Keratinocyte (primary cell): ENCODE measurements at regions not wholly inside any gene's neighbourhood (a gene's known extent, or its start where the extent isn't known, plus 50 kb on each side); places are given as distances from the start of the nearest gene placed in this dataset.

Experiments used
- DNase-seq: peaks from one replicate; pipeline ENCODE4 v3.0.0-alpha.2; 2011; ENCODE audit warnings: low read depth, missing footprints, low spot score
- FAIRE-seq: peaks from 2 replicates; lab custom pipeline; 2011; peaks lifted over from hg19 to GRCh38; lab: Jason Lieb, UNC
- H2AFZ ChIP-seq: 2 replicates; pipeline ENCODE4 v1.6.0; 2012; ENCODE audit warnings: low read length, control low read depth, inconsistent platforms; ENCODE audit not compliant: control insufficient read depth
- H3K27ac ChIP-seq: 2 replicates; pipeline ENCODE4 v1.5.1; 2011; ENCODE audit warnings: low read length; ENCODE audit not compliant: control insufficient read depth, insufficient read depth
- H3K27me3 ChIP-seq: 3 replicates; pipeline ENCODE4 v1.6.0; 2011; ENCODE audit warnings: low read length; ENCODE audit not compliant: control insufficient read depth, insufficient read depth; ENCODE audit errors: extremely low read depth
- H3K36me3 ChIP-seq, 2 experiments: 2 replicates in 1 of 2; 3 replicates in 1 of 2; pipeline ENCODE4 v1.5.1; 2011; ENCODE audit warnings: low read length in 2 of 2, mild to moderate bottlenecking in 1 of 2; ENCODE audit not compliant: control insufficient read depth in 2 of 2, insufficient read depth in 2 of 2; ENCODE audit errors: extremely low read depth in 1 of 2
- H3K4me1 ChIP-seq: 3 replicates; pipeline ENCODE4 v1.5.1; 2011; ENCODE audit warnings: low read length; ENCODE audit not compliant: control insufficient read depth, insufficient read depth; ENCODE audit errors: extremely low read depth
- H3K4me2 ChIP-seq: 3 replicates; pipeline ENCODE4 v1.6.0; 2011; ENCODE audit warnings: low read depth, low read length; ENCODE audit not compliant: control insufficient read depth, insufficient read depth; ENCODE audit errors: extremely low read depth
- H3K4me3 ChIP-seq, 3 experiments: fragments of 200-600 bp in 1 of 3; sonication (generic) in 1 of 3; 2 replicates in 2 of 3; 3 replicates in 1 of 3; pipeline ENCODE4 v1.5.1; 2011 to 2016; ENCODE audit warnings: low read length in 3 of 3, mild to moderate bottlenecking in 3 of 3, control low read depth in 2 of 3, inconsistent platforms in 1 of 3, low read depth in 1 of 3, mixed read lengths in 1 of 3, mixed run types in 1 of 3, moderate library complexity in 1 of 3; ENCODE audit not compliant: control insufficient read depth in 2 of 3, insufficient read depth in 2 of 3; ENCODE audit errors: extremely low read depth in 1 of 3
- H3K79me2 ChIP-seq: 2 replicates; pipeline ENCODE4 v1.6.0; 2012; ENCODE audit warnings: low read length; ENCODE audit not compliant: control insufficient read depth, insufficient read depth
- H3K9ac ChIP-seq: 3 replicates; pipeline ENCODE4 v1.6.0; 2011; ENCODE audit warnings: low read length; ENCODE audit not compliant: control insufficient read depth, insufficient read depth; ENCODE audit errors: extremely low read depth
- H3K9me1 ChIP-seq: 3 replicates; pipeline ENCODE4 v1.6.0; 2011; ENCODE audit warnings: low read length; ENCODE audit not compliant: control insufficient read depth, insufficient read depth; ENCODE audit errors: extremely low read depth
- H3K9me3 ChIP-seq: 2 replicates; pipeline ENCODE4 v1.5.1; 2012; ENCODE audit warnings: low read depth, low read length; ENCODE audit not compliant: control insufficient read depth
- H4K20me1 ChIP-seq: 3 replicates; pipeline ENCODE4 v1.6.0; 2011; ENCODE audit warnings: low read length; ENCODE audit not compliant: control insufficient read depth, insufficient read depth; ENCODE audit errors: extremely low read depth
- CTCF ChIP-seq, 3 experiments: IDR thresholded peaks in 1 of 3; conservative IDR thresholded peaks in 1 of 3; optimal IDR thresholded peaks in 1 of 3; 2 replicates in 2 of 3; 3 replicates in 1 of 3; pipeline versions ENCODE3 to v1.5.1; 2011; ENCODE audit warnings: low read length in 3 of 3, mild to moderate bottlenecking in 3 of 3, moderate library complexity in 2 of 3, control low read depth in 1 of 3, inconsistent platforms in 1 of 3; ENCODE audit not compliant: insufficient read depth in 2 of 3; ENCODE audit errors: extremely low read depth in 1 of 3
- EZH2 ChIP-seq: IDR thresholded peaks from one replicate; pipeline ENCODE4 v1.6.1; 2012; ENCODE audit warnings: inconsistent platforms, mild to moderate bottlenecking, low read length, moderate library complexity
- dilution Hi-C: fragments of 300-500 bp; cut with MboI; formaldehyde crosslinking; loops from one replicate; pipeline ENCODE4 v1.7.0; 2020; ENCODE audit warnings: low sequenced_read_pairs; ENCODE audit not compliant: extremely low pct_ligation_motif_present

GRCh38 chr2:31728406-31729064, 147.8 kb upstream of the SRD5A2 start:
- no peak overlapping the region for H3K4me3 ChIP-seq
- H3K4me1 ChIP-seq, result no peaks in the 10 kb centered on the region
- H3K9me1 ChIP-seq, result no peaks in the 10 kb centered on the region
- no peak overlapping the region for H3K9ac ChIP-seq
- dilution Hi-C loops, result no loop called here
- DNase-seq, result no peak
- H3K9me3 ChIP-seq, result no peaks in the 10 kb centered on the region
- no peak for FAIRE-seq
- H3K27ac ChIP-seq, result no peak overlapping the region
- no peaks in the 10 kb centered on the region for H3K79me2 ChIP-seq
- no peaks in the 10 kb centered on the region for H3K27me3 ChIP-seq
- no peak overlapping the region for H2AFZ ChIP-seq
- H3K4me2 ChIP-seq, result no peak overlapping the region
- H4K20me1 ChIP-seq, result no peaks in the 10 kb centered on the region
- no peaks in the 10 kb centered on the region for H3K36me3 ChIP-seq
- TF ChIP-seq EZH2, result no peak
- no peak for TF ChIP-seq CTCF (optimal IDR thresholded peaks at IDR 0.05 in 1 of 3, IDR thresholded peaks at IDR 0.05 in 1 of 3, conservative IDR thresholded peaks at IDR 0.05 in 1 of 3; ENCODE audit: extremely low read depth in 1 of 3, insufficient read depth in 2 of 3, low read length in 3 of 3)

GRCh38 chr2:31726457-31726856, 145.7 kb upstream of the SRD5A2 start:
- H2AFZ ChIP-seq, result no peak overlapping the region
- H4K20me1 ChIP-seq, result no peaks in the 10 kb centered on the region
- no peak overlapping the region for H3K4me2 ChIP-seq
- dilution Hi-C loops, result no loop called here
- FAIRE-seq (no peak), DNase-seq (no peak)
- H3K4me3 ChIP-seq, result no peak overlapping the region
- no peaks in the 10 kb centered on the region for H3K36me3 ChIP-seq
- H3K4me1 ChIP-seq, result no peaks in the 10 kb centered on the region
- H3K9ac ChIP-seq, result no peak overlapping the region
- TF ChIP-seq EZH2 (no peak), CTCF (optimal IDR thresholded peaks at IDR 0.05 in 1 of 3, IDR thresholded peaks at IDR 0.05 in 1 of 3, conservative IDR thresholded peaks at IDR 0.05 in 1 of 3; ENCODE audit: extremely low read depth in 1 of 3, insufficient read depth in 2 of 3, low read length in 3 of 3) (no peak)
- no peaks in the 10 kb centered on the region for H3K9me3 ChIP-seq
- no peaks in the 10 kb centered on the region for H3K9me1 ChIP-seq
- no peak overlapping the region for H3K27ac ChIP-seq
- H3K79me2 ChIP-seq, result no peaks in the 10 kb centered on the region
- no peaks in the 10 kb centered on the region for H3K27me3 ChIP-seq
